ENCODE measurements at regions not wholly inside any gene's neighbourhood (a gene's known extent, or its start where the extent isn't known, plus 50 kb on each side); places are given as distances from the start of the nearest gene placed in this dataset.
A peak's percentile ranks its signal among the peaks of the same experiment; 100 is the strongest.

- Histone ChIP-seq H3K27me3 (no peaks in the 10 kb centered on the region), H3K9me3 (peaks cover 0 to 6% (median 0%) of the 10 kb centered on the region in 11 donors), H3K4me3 (no peak overlapping the region), H3K36me3 (no peaks in the 10 kb centered on the region), H3K27ac (peak overlapping the region in 1 of 10 donors; percentile 81), H3K4me1 (peaks cover 0 to 31% (median 2%) of the 10 kb centered on the region in 9 donors)
- ATAC-seq (no peak), DNase-seq (no peak)
- TF ChIP-seq CTCF (IDR thresholded peaks at IDR 0.05), result no peak
- intact Hi-C loops (cut with DNase I), result loop anchor here in 1 of 10 donors (10.0 kb wide), 1 partner anchor 48 kb away; no protein-coding TSS in a partner anchor
- WGBS, 2 donors, result 81 to 83% methylated on average over 8 of the region's 8 CpGs
Measured at GRCh38 chr9:105052346-105052745, 124.4 kb upstream of the ABCA1 start.

GRCh38 chr9:105053209-105053652 is 125.3 kb upstream of the ABCA1 start:
- DNase-seq, result no peak
- 90 to 93% methylated on average over 4 of the region's 4 CpGs for WGBS, 2 donors

GRCh38 chr9:105054491-105054890 is 126.5 kb upstream of the ABCA1 start:
- peaks cover 0 to 6% (median 0%) of the 10 kb centered on the region in 11 donors for H3K9me3 ChIP-seq
- DNase-seq (no peak), ATAC-seq (peak in 2 of 8 donors; percentile 14 to 52)
- WGBS, 2 donors, result 56 to 63% methylated on average over 3 of the region's 3 CpGs
- peak overlapping the region in 1 of 10 donors; percentile 81 for H3K27ac ChIP-seq
- H3K4me3 ChIP-seq, result no peak overlapping the region
- intact Hi-C loops (cut with DNase I), result loop anchor here in 1 of 10 donors (10.0 kb wide), 1 partner anchor 50 kb away; no protein-coding TSS in a partner anchor
- no peaks in the 10 kb centered on the region for H3K36me3 ChIP-seq
- TF ChIP-seq CTCF (IDR thresholded peaks at IDR 0.05), result no peak
- H3K4me1 ChIP-seq, result peaks cover 0 to 30% (median 0%) of the 10 kb centered on the region in 9 donors
- no peaks in the 10 kb centered on the region for H3K27me3 ChIP-seq

More at GRCh38 chr9:105053209-105053652, 125.3 kb upstream of the ABCA1 start:
- peaks cover 0 to 6% (median 0%) of the 10 kb centered on the region in 11 donors for H3K9me3 ChIP-seq
- no peak for TF ChIP-seq CTCF (IDR thresholded peaks at IDR 0.05)
- ATAC-seq, result peak in 1 of 8 donors; percentile 57
- H3K4me3 ChIP-seq, result no peak overlapping the region
- peaks cover 0 to 30% (median 0%) of the 10 kb centered on the region in 9 donors for H3K4me1 ChIP-seq
- peak overlapping the region in 1 of 10 donors; percentile 81 for H3K27ac ChIP-seq
- intact Hi-C loops (cut with DNase I), result loop anchor here in 1 of 10 donors (10.0 kb wide), 1 partner anchor 48 kb away; no protein-coding TSS in a partner anchor
- no peaks in the 10 kb centered on the region for H3K36me3 ChIP-seq
- no peaks in the 10 kb centered on the region for H3K27me3 ChIP-seq

- H3K36me3 ChIP-seq, result no peaks in the 10 kb centered on the region
- no peak overlapping the region for H3K27ac ChIP-seq
- H3K4me1 ChIP-seq, result peaks cover 0 to 30% (median 0%) of the 10 kb centered on the region in 9 donors
- intact Hi-C loops (cut with DNase I), result loop anchor here in 1 of 10 donors (10.0 kb wide), 1 partner anchor 51 kb away; no protein-coding TSS in a partner anchor
- H3K9me3 ChIP-seq, result peaks cover 0 to 6% (median 0%) of the 10 kb centered on the region in 11 donors
- DNase-seq, result no peak
- peak in 1 of 8 donors; percentile 16 for ATAC-seq
- H3K4me3 ChIP-seq, result no peak overlapping the region
- TF ChIP-seq CTCF (IDR thresholded peaks at IDR 0.05), result no peak
- 50% methylated on average over 3 of the region's 3 CpGs for WGBS, 2 donors
- no peaks in the 10 kb centered on the region for H3K27me3 ChIP-seq
Measured at GRCh38 chr9:105055917-105056316, 128.0 kb upstream of the ABCA1 start.
